Ecto neural progenitor cell (in vitro differentiated cells): ENCODE measurements at regions not wholly inside any gene's neighbourhood (a gene's known extent, or its start where the extent isn't known, plus 50 kb on each side); places are given as distances from the start of the nearest gene placed in this dataset.

ENCODE experiments used
- DNase-seq: peaks from one replicate; pipeline ENCODE4 v3.0.0-alpha.2; 2018; ENCODE audit warnings: low spot score

GRCh38 chr13:68030152-68030809, 800.1 kb upstream of the PCDH9 start:
- DNase-seq: no peak

DNA sequence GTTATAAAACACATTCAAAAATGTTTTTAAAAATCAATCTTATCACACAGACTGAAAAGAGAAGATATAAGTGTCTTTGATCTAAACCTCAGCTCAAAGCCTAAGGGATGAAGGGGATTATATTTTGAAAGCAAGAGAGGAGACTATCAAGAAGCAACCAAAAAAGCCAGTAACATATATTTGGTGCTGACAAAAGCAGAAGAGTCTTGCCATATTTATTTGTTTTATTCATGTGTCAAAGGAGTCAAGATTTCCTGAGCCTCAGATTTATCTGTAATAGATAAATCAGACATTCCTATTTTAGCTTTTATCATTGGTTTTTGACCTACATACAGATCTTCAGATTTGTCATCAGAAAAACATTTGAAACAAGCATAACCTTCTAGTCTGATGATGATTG, 798.6 kb upstream of the PCDH9 start:
- no peak for DNase-seq

- no peak for DNase-seq
Observed at GRCh38 chr13:68027306-68027705, 797.2 kb upstream of the PCDH9 start.

- DNase-seq: no peak
Observed at GRCh38 chr13:68026077-68026476, 795.9 kb upstream of the PCDH9 start.

DNA sequence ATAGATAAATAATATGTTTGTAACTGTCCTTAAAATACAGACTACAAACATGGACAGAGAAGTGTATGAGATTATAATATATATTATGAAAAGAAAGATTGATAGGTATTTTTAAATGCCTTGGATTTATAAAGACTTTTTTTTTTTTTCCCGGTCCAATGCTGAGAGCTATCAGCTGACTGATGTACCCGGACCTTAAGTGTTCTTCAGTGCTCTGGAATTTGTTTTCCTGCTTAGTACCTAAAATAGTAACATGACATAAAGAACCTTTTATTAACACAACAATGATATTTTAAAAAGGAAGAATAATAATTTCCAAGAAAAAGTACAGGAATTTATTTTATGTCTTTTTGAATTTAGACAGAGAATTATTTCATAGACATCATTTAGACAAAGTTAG, 795.5 kb upstream of the PCDH9 start:
- DNase-seq: no peak

DNA sequence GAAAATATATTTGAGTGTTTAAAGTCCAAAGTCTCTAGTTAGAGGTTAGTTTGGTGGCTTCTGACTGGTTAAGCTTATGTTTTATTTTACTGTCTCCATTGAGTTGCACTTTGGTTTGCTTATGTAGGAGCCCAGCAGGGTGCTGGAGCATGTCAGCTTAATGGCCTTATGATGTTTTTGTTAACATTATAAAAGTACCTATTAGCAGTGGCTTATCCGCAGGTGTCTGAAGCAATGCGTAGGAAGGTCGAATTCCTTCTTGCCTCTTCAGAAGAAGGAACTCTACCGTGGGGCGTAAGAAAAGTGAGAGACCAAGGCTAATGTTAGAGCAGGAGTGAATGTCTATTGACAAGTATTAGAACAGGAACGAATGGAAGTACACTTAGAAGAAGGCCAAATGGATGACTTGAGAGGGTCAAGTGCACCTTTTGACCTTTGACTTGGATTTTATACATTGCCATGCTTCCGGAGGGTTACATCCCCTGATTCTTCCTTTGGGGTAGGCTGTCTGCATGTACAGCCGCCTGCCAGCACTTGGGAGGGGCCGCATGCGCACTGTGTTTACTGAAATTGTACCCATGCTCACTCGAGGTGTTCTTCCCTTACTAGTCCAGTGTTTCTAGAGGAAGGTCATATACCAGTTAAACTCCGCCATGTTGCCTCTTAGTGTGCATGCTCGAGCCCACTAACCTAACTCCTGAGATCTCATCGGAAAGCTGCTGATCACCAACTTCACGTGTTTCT, 793.9 kb upstream of the PCDH9 start:
- DNase-seq: no peak

DNA sequence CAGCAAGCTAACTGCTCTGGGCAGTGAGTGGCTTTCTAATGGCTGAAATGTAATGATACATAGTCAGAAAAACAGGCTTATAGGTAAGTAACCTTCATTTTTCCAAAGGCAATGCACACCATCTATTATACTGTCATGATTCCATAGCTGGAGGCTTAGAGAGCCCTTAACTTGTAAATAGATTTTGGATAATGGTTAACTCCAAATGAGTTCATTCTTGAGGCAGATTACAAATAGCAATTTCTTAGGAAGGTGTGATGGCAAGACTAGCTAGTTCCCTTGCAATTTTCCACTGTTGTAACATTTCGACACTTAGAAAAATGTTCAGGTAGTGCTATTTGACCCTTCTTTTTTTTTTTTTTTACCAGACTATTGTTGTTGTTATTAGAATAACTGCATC, 789.8 kb upstream of the PCDH9 start:
- DNase-seq: no peak

GRCh38 chr13:68009546-68009945, 779.4 kb upstream of the PCDH9 start:
- no peak for DNase-seq

- DNase-seq: no peak
Observed at GRCh38 chr13:68007576-68007975, 777.4 kb upstream of the PCDH9 start.

GRCh38 chr13:67996101-67996500, 766.0 kb upstream of the PCDH9 start:
- no peak for DNase-seq

- DNase-seq: no peak
Observed at GRCh38 chr13:67990868-67991267, 760.7 kb upstream of the PCDH9 start.

DNA sequence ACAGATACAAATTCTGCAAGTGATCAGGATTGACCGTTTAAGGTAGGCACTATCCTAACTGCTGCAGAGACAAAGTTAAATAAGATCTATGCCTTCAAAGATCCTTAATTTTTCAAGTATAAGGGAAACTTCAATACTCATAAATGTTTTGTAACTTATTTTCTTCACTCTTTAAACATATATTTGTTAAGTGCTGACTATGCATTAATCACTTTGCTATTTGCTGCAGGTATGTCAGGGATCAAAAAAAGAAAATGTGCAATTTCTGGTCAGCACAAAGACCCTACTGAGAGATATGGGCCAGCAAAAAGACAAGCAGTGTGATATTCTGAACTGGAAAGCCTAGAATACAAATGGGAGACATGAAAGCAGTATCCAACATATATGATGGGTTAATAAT, 756.1 kb upstream of the PCDH9 start:
- DNase-seq: no peak

DNA sequence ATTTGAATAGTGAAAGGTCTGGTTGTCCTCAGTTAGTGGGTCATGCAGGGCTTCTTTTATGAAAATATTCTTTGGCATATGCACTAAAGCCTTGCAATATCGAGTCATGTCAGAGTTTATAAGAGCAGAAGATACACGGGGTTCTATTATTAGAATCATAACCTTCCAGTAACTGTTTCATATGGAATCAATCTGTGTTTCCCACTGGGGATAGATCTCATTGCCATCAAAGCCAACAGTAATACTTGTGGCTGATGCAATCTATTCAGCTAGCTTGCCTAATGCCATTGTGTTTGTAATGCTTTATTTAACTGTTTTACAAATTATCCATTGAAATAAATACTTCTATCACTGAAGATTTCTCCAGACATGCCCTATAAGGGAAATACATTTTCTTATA, 746.9 kb upstream of the PCDH9 start:
- DNase-seq: no peak

DNA sequence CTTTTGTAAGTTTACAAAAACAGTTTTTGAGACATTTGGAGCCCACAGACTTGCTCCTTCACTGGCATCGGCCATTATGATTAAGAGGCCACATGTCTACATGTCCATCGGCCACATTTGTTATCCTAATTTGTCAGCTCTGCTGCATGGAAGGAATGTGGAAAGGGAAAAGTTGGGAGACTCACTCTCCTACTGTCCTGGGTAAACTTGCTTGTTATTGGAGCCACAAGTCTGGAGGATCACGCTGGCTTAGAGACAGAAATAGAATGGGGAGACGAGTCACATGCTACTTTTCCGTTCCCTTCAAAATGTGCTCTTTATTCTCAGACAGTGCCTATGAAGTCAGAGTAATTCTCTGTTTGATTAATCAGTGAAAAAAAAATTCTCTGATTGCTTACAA, 741.2 kb upstream of the PCDH9 start:
- no peak for DNase-seq

DNA sequence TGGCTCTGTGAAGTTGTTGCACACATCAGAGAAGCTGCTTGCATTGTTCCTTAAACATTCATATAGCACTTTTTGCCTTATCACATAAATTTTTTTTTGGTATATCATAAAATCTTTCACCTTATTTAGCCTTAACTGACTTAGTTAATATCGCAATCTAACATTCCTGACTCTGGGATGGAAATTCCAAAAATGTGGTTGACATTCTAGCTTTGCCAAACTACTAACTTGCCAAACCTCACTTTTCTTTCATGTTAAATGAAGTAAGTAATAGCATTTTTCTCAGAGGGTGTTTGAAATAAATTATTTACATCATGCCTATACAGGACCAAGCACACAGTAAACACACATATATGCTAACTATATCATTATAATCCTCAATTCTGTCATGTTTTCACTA, 736.9 kb upstream of the PCDH9 start:
- DNase-seq: no peak

DNA sequence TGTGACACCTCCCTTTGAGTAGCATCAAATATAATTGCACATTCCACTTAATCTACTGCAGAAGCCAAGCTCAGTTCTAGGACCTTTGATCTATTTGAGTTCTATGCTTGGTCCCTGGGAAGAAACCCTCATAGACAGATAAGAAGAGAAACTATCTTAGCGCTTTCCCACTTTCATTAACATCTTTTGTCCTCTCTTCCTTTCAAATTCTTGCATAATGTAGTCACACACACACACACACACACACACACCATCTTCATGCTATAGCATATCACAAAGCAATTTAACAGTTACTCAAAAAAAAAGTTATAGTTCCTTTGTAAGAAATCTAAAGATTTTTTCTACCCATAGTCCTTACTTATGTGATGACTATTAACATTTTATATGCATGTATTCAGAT, 735.9 kb upstream of the PCDH9 start:
- no peak for DNase-seq

DNA sequence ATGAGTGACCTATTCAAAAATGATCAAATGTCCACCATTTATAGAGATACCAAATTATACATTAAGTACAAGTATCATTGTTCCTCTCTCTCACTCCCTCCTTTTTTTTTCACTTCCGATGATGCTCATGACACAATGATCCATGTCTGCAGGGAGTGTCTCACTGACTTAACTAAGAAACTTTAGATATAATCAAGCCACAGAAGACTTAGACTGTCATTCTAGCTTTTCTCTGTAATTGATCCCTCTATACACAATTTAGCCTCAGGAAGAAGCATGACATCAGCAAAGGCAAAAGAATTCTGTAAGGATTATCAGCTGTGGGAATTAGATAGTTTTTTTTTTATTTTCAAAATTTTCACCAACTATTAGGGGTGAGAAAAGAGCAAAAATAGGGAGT, 734.9 kb upstream of the PCDH9 start:
- DNase-seq: no peak

DNA sequence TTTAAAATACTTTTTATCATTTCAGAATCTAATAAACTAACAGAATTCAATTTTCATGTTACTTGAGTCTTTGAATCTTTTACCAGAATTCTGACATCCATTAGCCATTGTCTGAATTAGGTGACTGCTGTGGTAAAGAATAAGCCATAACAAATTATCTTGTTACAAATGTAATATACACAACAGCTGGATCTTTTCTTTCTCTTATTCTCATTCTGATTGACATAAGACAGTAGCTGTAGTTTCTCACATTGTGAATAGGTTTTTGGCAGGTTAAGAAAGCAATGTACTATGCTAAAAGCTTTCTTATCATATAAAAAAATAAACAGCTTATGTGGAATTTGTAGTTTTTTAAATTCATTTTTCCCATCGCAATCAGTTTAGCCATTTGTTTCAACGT, 734.0 kb upstream of the PCDH9 start:
- no peak for DNase-seq

DNA sequence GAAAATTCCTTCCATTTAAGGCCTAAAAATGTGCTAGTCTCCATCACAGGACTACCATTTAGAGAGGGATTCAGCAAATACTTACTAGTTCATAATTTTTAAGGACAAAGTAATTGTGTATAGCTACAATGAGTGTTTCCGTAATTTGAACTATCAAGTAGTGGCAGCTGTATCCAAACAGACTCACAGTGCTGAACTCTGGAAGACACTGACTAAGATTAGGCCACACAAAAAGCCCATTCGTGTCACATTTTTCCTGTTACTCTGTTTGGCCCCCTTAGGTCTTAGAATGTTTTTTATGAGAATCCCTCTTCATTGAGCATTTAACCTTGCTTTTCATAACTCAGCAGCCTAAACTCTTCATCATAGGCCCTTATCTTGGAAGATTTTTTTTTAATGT, 731.2 kb upstream of the PCDH9 start:
- no peak for DNase-seq

GRCh38 chr13:67951431-67951830, 721.3 kb upstream of the PCDH9 start:
- DNase-seq: no peak

DNA sequence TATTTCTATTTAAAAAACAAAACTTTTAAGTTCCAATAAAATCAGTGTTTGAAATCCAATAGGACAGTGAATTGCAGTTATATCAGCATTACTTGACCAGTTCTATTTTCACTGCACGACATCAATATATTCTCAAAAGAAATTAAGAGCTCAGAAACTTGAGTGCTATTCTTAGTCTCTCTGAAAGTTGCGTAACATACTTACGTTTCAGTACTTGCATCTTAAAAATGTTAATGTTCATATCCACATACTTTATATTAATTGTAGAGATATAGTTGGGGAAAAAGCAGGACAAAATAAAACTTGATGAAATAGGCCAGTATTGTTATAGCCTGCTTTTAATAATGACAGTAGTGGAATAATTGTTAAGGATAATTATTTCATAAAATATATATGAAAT, 720.5 kb upstream of the PCDH9 start:
- DNase-seq: no peak

GRCh38 chr13:67946131-67946530, 716.0 kb upstream of the PCDH9 start:
- no peak for DNase-seq

- no peak for DNase-seq
Observed at GRCh38 chr13:67943116-67943515, 713.0 kb upstream of the PCDH9 start.

DNA sequence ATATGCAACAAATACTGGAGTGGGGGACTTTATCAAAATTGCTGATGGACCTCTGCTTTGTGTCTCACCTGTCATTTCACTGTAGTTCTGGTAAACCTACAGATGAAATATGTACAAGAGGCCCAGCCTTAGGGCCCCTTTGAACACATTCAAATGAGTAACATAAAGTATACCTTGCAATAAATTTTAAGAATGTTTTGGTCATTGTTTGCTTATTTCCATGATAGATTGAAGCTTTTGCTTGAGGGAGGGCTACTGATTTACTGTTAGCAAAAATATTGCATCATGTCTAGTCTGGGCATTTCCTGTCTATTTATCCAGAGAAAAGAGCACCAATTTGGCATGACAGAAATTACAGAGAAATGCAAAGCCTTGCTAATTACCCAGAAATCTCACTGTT, 705.5 kb upstream of the PCDH9 start:
- no peak for DNase-seq
